ENCODE measurements at regions not wholly inside any gene's neighbourhood (a gene's known extent, or its start where the extent isn't known, plus 50 kb on each side); places are given as distances from the start of the nearest gene placed in this dataset.

DNA sequence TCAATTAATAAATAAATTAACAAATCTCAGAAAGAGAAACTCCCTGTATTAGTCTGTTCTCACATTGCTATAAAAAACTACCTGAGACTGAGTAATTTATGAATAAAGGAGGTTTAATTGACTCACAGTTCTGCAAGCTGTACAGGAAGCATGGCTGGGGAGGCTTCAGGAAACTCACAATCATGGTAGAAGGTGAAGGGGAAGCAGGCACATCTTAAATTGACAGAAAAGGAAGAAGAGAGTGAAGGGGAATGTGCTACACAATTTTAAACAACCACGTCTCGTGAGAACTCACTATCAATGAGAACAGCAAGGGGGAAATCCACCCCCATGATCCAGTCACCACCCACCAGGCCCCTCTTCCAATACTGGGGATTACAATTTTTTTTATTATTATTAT lies 358.3 kb upstream of the KIAA1217 start (continued):
- TF ChIP-seq CHD1 (IDR thresholded peaks at IDR 0.05; ENCODE audit: low read depth, low read length): no peak

DNA sequence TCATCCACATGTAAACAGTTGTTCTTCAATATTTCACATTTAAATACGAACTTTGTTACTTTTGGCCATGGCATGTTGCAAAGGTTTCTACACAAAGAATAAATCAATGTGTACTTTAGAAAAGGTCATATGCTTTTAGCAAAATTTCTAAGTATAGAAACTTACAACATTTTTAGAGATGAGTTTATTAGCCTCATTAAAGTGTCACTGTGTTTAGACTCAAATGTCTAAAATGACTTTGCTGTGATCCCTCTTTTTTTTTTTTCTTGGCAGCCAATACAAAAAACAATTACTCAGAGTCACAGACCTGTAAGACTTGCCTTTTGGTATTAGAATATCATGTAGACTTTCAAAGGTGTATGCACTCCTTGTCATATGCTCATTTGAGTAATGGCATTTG lies 349.3 kb upstream of the KIAA1217 start:
- in situ Hi-C loops (cut with MboI) (no loop called here), intact Hi-C loops (cut with micrococcal nuclease; ENCODE audit: unreplicated experiment) (no loop called here)
- CTCF ChIA-PET: no interaction called here
- Histone ChIP-seq H3K4me3 (no peak overlapping the region), H3K27ac (ENCODE audit: control insufficient read depth, insufficient read depth) (no peak overlapping the region), H3K9me3 (replicated peaks; ENCODE audit: control insufficient read depth, insufficient read depth, low read length) (no peaks in the 10 kb centered on the region), H3K4me2 (ENCODE audit: control insufficient read depth, insufficient read depth) (no peak overlapping the region), H2AFZ (ENCODE audit: control insufficient read depth, low read depth, low read length) (no peak overlapping the region), H4K20me1 (ENCODE audit: control insufficient read depth, insufficient read depth) (no peaks in the 10 kb centered on the region), H3K36me3 (ENCODE audit: control insufficient read depth in 2 of 2, insufficient read depth in 2 of 2, low read length in 1 of 2) (no peaks in the 10 kb centered on the region), H3K9ac (ENCODE audit: control insufficient read depth, insufficient read depth, low read length) (no peak overlapping the region), H3K27me3 (replicated peaks in 1 of 2; ENCODE audit: control insufficient read depth in 2 of 2, insufficient read depth in 2 of 2, low read length in 1 of 2) (no peaks in the 10 kb centered on the region), H3K79me2 (ENCODE audit: control insufficient read depth, insufficient read depth, low read length) (no peaks in the 10 kb centered on the region), H3K4me1 (ENCODE audit: control insufficient read depth, insufficient read depth, low read length) (no peaks in the 10 kb centered on the region)
- no peak for FAIRE-seq
- no peak for DNase-seq (ENCODE audit: low read depth, low spot score)
- RAD21 ChIA-PET (ENCODE audit: unreplicated experiment): no interaction called here
- SMC1A ChIA-PET (ENCODE audit: uncharacterized antibody, unreplicated experiment): no interaction called here
- whole genome bisulfite sequencing (ENCODE audit: insufficient coverage, insufficient replicate concordance, low lambda C conversion rate, missing lambda C conversion rate): 17% methylated on average over 1 of the region's 1 CpG
- no TSS peak for BruUV-seq (replicated peaks)
- POLR2A ChIA-PET: no interaction called here
- no peak for ATAC-seq
- TF ChIP-seq ATF7 (IDR thresholded peaks at IDR 0.05; ENCODE audit: low read depth): no peak
- TF ChIP-seq, protein P1, sequence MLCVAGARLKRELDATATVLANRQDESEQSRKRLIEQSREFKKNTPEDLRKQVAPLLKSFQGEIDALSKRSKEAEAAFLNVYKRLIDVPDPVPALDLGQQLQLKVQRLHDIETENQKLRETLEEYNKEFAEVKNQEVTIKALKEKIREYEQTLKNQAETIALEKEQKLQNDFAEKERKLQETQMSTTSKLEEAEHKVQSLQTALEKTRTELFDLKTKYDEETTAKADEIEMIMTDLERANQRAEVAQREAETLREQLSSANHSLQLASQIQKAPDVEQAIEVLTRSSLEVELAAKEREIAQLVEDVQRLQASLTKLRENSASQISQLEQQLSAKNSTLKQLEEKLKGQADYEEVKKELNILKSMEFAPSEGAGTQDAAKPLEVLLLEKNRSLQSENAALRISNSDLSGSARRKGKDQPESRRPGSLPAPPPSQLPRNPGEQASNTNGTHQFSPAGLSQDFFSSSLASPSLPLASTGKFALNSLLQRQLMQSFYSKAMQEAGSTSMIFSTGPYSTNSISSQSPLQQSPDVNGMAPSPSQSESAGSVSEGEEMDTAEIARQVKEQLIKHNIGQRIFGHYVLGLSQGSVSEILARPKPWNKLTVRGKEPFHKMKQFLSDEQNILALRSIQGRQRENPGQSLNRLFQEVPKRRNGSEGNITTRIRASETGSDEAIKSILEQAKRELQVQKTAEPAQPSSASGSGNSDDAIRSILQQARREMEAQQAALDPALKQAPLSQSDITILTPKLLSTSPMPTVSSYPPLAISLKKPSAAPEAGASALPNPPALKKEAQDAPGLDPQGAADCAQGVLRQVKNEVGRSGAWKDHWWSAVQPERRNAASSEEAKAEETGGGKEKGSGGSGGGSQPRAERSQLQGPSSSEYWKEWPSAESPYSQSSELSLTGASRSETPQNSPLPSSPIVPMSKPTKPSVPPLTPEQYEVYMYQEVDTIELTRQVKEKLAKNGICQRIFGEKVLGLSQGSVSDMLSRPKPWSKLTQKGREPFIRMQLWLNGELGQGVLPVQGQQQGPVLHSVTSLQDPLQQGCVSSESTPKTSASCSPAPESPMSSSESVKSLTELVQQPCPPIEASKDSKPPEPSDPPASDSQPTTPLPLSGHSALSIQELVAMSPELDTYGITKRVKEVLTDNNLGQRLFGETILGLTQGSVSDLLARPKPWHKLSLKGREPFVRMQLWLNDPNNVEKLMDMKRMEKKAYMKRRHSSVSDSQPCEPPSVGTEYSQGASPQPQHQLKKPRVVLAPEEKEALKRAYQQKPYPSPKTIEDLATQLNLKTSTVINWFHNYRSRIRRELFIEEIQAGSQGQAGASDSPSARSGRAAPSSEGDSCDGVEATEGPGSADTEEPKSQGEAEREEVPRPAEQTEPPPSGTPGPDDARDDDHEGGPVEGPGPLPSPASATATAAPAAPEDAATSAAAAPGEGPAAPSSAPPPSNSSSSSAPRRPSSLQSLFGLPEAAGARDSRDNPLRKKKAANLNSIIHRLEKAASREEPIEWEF (IDR thresholded peaks at IDR 0.05; ENCODE audit: insufficient replicate concordance, low read depth, low read length): no peak
- TF ChIP-seq CEBPB (IDR thresholded peaks at IDR 0.05; ENCODE audit: borderline replicate concordance in 1 of 2, low read depth in 2 of 2, low read length in 2 of 2): no peak
- TF ChIP-seq TAF1 (IDR thresholded peaks at IDR 0.05; ENCODE audit: borderline replicate concordance, low read depth, low read length): no peak
- TF ChIP-seq, protein P2, sequence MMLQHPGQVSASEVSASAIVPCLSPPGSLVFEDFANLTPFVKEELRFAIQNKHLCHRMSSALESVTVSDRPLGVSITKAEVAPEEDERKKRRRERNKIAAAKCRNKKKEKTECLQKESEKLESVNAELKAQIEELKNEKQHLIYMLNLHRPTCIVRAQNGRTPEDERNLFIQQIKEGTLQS (IDR thresholded peaks at IDR 0.05; ENCODE audit: borderline replicate concordance, extremely low read depth, low read depth, low read length): no peak
- no peak for TF ChIP-seq JUND (IDR thresholded peaks at IDR 0.05; ENCODE audit: low read depth, low read length)
- TF ChIP-seq TCF7 (IDR thresholded peaks at IDR 0.05; ENCODE audit: borderline replicate concordance): no peak
- no peak for TF ChIP-seq SKIL (IDR thresholded peaks at IDR 0.05; ENCODE audit: low read depth, poor library complexity, severe bottlenecking)
- TF ChIP-seq, protein P3, sequence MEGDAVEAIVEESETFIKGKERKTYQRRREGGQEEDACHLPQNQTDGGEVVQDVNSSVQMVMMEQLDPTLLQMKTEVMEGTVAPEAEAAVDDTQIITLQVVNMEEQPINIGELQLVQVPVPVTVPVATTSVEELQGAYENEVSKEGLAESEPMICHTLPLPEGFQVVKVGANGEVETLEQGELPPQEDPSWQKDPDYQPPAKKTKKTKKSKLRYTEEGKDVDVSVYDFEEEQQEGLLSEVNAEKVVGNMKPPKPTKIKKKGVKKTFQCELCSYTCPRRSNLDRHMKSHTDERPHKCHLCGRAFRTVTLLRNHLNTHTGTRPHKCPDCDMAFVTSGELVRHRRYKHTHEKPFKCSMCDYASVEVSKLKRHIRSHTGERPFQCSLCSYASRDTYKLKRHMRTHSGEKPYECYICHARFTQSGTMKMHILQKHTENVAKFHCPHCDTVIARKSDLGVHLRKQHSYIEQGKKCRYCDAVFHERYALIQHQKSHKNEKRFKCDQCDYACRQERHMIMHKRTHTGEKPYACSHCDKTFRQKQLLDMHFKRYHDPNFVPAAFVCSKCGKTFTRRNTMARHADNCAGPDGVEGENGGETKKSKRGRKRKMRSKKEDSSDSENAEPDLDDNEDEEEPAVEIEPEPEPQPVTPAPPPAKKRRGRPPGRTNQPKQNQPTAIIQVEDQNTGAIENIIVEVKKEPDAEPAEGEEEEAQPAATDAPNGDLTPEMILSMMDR (IDR thresholded peaks at IDR 0.05 in 2 of 3, conservative IDR thresholded peaks at IDR 0.05 in 1 of 3; ENCODE audit: control insufficient read depth in 2 of 3, extremely low read depth in 1 of 3, insufficient read depth in 1 of 3, low read depth in 3 of 3, low read length in 3 of 3): no peak
- TF ChIP-seq LARP7 (IDR thresholded peaks at IDR 0.05): no peak
- no peak for TF ChIP-seq SIN3A (IDR thresholded peaks at IDR 0.05; ENCODE audit: low read depth, low read length)

Data from GM12878 (cell line).